D721Med (cell line): ENCODE measurements at regions not wholly inside any gene's neighbourhood (a gene's known extent, or its start where the extent isn't known, plus 50 kb on each side); places are given as distances from the start of the nearest gene placed in this dataset.
"Not testable (repeated sequence)": the region's sequence is repeated elsewhere in the genome, so short reads cannot be mapped to it uniquely, and the experiment has no call there.

ENCODE experiments used
- DNase-seq: peaks from one replicate; pipeline ENCODE4 v3.0.0; 2011; ENCODE audit warnings: low spot score; ENCODE audit not compliant: insufficient read length
- FAIRE-seq: peaks from 2 replicates; lab custom pipeline; 2011; peaks lifted over from hg19 to GRCh38; lab: Jason Lieb, UNC
- TF ChIP-seq, protein P1 (sequence below): IDR thresholded peaks from 2 replicates; pipeline ENCODE4 v1.5.1; 2012; ENCODE audit warnings: mild to moderate bottlenecking, control low read depth; ENCODE audit not compliant: insufficient read depth; ENCODE audit errors: missing control alignments

DNA sequence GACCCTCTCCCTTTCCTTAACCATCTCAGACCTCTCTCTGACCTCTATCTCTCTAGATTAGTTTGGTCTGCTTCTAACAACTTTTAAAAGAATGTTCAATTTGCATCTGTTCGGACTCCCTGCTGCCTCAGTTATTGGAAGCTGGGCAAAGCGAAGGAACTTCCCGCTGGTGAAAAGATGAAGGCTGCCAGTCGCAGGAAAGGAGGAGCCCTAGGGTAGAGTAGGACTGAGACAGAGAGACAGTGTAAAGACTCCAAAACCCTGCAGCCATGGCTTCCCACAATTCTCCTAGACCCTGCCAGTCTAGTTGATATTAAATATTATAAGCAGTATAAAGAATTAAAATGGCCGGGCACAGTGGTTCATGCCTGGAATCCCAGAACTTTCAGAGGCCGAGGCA is 581.8 kb downstream of the EPM2A start:
- TF ChIP-seq, protein P1, sequence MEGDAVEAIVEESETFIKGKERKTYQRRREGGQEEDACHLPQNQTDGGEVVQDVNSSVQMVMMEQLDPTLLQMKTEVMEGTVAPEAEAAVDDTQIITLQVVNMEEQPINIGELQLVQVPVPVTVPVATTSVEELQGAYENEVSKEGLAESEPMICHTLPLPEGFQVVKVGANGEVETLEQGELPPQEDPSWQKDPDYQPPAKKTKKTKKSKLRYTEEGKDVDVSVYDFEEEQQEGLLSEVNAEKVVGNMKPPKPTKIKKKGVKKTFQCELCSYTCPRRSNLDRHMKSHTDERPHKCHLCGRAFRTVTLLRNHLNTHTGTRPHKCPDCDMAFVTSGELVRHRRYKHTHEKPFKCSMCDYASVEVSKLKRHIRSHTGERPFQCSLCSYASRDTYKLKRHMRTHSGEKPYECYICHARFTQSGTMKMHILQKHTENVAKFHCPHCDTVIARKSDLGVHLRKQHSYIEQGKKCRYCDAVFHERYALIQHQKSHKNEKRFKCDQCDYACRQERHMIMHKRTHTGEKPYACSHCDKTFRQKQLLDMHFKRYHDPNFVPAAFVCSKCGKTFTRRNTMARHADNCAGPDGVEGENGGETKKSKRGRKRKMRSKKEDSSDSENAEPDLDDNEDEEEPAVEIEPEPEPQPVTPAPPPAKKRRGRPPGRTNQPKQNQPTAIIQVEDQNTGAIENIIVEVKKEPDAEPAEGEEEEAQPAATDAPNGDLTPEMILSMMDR = no peak
- no peak for DNase-seq

DNA sequence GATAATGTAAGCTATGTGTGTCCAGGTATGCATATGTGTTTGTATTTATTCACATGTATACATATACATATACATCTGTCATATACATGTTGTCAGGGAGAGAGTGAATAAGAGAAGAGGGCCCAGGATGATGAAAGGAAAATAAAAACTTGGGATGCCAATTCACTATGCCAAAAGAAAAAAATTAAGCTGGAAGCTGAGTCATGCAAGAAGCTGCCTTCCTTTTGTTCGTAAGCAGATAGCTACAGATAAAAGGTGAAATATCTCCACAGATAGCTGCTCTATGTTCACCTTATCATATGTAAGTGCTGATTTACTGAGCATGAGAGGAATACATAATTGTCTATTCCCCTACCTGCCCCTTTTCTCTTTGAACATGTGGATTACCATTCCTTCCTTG is 579.9 kb downstream of the EPM2A start:
- no peak for FAIRE-seq
- no peak for DNase-seq
- TF ChIP-seq, protein P1 = no peak

More for the DNA sequence above, 581.8 kb downstream of the EPM2A start:
- FAIRE-seq = no peak

DNA sequence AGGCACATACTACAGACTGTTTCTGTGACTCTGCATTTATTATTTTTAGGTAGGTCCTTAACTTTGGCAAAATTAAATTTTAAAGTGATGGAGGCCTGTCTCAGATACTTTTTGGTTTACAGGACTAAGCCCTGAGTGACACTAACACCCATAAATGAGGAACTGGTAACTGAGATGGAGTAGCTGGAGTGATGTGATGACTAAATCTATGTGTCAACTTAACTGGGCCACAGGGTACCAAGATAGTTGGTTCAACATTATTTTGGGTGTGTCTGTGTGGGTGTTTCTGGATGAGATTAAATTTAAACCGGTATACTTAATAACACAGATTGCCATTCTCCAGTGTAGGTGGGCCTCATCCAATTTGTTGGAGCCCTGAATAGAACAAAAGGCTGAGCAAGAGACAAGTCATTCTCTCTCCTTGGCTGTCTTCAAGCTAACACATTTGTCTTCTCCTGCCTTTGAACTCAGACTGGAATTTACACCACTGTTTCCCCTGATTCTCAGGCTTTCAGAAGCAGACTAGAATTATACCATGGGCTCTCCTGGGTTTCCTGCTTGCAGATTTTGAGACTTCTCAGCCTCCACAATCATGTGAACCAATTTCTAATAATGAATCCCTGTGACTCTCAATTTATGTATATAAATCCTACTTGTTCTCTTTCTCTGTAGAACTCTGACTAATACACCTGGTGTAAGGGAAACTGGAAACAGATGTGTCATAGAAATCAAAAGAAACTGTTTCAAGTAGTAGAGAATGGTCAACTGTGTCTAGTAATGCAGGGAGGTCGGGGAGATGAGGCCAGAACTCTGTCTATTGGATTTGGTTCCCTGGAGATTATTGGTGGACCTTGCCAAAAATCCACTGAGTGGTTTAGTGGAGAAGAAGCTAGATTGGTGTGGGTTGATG is 579.2 kb downstream of the EPM2A start:
- no peak for FAIRE-seq
- TF ChIP-seq, protein P1 = no peak
- no peak for DNase-seq

DNA sequence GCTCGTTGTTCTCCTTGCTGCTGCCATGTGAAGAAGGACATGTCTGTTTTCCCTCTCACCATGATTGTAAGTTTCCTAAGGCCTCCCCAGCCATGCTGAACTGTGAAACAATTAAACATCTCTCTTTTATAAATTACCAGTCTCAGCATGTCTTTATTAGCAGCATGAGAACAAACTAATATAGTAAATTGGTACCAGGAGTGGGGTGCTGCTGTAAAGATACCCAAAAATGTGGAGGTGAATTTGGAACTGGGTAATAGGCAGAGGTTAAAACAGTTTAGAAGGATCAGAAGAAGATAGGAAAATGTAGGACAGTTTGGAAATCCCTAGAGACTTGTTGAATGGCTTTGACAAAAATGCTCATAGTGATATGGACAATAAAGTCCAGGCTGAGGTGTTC is 576.7 kb downstream of the EPM2A start:
- not testable (repeated sequence) for DNase-seq, FAIRE-seq

DNA sequence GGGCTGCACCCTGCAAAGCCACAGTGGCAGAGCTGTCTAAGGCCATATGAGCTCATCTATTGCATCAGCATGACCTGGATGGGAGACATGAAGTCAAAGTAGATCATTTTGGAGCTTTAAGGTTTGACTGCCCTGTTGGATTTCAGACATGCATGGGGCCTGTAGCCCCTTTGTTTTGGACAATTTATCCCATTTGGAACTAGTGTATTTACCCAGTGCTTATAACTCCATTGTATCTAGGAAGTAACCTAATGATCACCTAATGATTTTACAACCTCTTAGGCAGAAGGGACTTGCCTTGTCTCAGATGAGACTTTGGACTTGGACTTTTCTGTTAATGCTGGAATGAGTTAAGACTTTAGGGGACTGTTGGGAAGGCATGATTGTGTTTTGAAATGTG is 575.4 kb downstream of the EPM2A start:
- TF ChIP-seq, protein P1 = no peak
- DNase-seq (no peak), FAIRE-seq (no peak)

DNA sequence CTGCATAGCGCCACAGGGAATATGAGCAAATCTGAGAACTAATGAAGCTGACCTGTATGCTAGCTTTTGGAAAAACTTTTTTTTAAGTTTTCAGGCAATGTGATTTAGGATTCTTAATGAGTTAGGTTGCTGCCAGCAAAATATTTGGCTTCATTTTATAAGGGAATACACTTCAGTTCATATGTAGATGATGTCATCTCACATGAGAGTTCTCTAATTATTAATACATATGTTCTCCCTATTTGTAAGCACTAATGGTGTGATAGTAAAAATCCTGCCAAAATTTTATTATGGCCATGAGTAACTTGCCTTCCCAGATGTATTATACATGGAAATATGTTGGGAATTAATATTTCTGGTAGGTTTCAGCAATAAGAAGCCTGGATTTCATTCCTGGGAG is 573.8 kb downstream of the EPM2A start:
- TF ChIP-seq, protein P1 = no peak
- FAIRE-seq (no peak), DNase-seq (no peak)

DNA sequence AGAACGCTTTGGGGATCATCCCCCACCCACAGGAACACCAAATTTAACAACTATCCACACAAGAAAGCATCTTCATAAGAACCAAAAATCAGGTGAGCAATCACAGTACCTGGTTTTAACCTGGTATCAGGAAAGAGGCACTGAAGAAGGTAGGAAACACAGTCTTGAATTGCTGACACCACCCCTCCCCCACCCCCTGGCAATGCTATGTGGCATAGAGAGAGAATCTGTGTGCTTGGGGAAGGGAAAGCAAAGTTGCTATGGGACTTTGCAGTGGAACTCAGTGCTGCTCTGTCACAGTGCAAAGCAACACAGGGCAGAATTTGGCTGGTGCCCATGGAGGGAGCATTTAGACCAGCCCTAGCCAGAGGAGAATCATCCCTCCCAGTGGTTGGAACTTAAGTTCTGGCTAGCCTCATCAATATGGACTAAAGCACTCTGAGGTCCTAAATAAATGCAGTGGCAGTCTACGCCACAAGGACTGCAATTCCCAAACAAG is 565.5 kb downstream of the EPM2A start:
- FAIRE-seq = no peak
- DNase-seq = no peak
- TF ChIP-seq, protein P1 = no peak
